Esophagus (tissue), 2 donors: ENCODE measurements at regions not wholly inside any gene's neighbourhood (a gene's known extent, or its start where the extent isn't known, plus 50 kb on each side); places are given as distances from the start of the nearest gene placed in this dataset.
"Not testable (repeated sequence)": the region's sequence is repeated elsewhere in the genome, so short reads cannot be mapped to it uniquely, and the experiment has no call there.

Source experiments
- H3K27ac ChIP-seq, 2 donors: one replicate each; pipeline ENCODE4 v1.5.1; 2013; ENCODE audit warnings: low read depth in 2 of 2, mild to moderate bottlenecking in 2 of 2, inconsistent platforms in 1 of 2, low read length in 1 of 2, moderate library complexity in 1 of 2
- H3K27me3 ChIP-seq, 2 donors: one replicate each; pipeline ENCODE4 v1.6.1; 2013; ENCODE audit warnings: low read length in 2 of 2, control low read depth in 1 of 2, mild to moderate bottlenecking in 1 of 2; ENCODE audit not compliant: insufficient read depth in 2 of 2, control insufficient read depth in 1 of 2
- H3K36me3 ChIP-seq, 2 donors: one replicate each; pipeline ENCODE4 v1.6.1; 2013; ENCODE audit warnings: low read length in 1 of 2; ENCODE audit not compliant: control insufficient read depth in 2 of 2, insufficient read depth in 2 of 2
- H3K4me1 ChIP-seq, 2 donors: one replicate each; pipeline ENCODE4 v1.6.1; 2013; ENCODE audit warnings: low read length in 1 of 2; ENCODE audit not compliant: control insufficient read depth in 2 of 2, insufficient read depth in 2 of 2
- H3K4me3 ChIP-seq, 2 donors: one replicate each; pipeline ENCODE4 v1.5.1; 2013; ENCODE audit warnings: low read length in 2 of 2, mild to moderate bottlenecking in 2 of 2, low read depth in 1 of 2, moderate library complexity in 1 of 2
- H3K9me3 ChIP-seq, 2 donors: one replicate each; pipeline ENCODE4 v1.6.1; 2013; ENCODE audit warnings: mild to moderate bottlenecking in 2 of 2, low read depth in 1 of 2, low read length in 1 of 2, moderate library complexity in 1 of 2; ENCODE audit not compliant: control insufficient read depth in 2 of 2, insufficient read depth in 1 of 2
- WGBS, 2 donors: extraction: QIAGEN DNeasy Blood & Tissue Kit; methylation state at CpG; one replicate each; pipeline ENCODE4 v1.1.7; 2013; 5-methylcytosine and 5-hydroxymethylcytosine counted together
- donor health status: healthy with polysubstance abuse.
- donor health status: Bipolar disorder and iron deficiency.

DNA sequence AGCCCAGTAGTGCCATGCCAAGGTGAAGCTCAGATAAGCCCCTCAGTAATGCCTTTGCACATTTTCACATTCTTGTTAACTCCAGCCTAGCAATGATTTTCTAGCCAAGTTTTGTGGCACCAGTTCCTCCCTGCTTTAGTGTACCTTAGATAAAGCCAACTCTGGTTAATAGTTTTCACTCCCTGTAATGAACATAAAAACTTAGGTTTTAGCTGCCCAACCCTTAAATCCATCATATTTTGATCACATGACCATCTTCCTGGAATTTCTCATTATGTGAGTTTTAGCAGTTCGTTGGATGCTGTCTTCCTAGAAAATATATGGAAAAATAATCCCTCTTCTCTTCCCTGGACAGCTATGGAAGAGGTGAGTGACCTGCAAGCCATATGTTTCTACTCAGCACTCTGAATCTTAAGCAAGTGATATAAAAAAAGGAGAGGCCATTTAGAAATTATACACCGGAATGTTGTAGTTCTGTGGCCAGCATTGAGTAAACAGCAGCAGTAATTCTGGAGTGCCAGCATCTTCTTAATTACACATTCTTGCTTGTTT, 62.2 kb upstream of the P2RY1 start:
- no peak overlapping the region for H3K4me3 ChIP-seq
- no peaks in the 10 kb centered on the region for H3K27me3 ChIP-seq
- 57 to 68% methylated on average over 2 of the region's 2 CpGs for WGBS, 2 donors
- no peak overlapping the region for H3K27ac ChIP-seq
- H3K4me1 ChIP-seq: no peaks in the 10 kb centered on the region
- no peaks in the 10 kb centered on the region for H3K36me3 ChIP-seq
- H3K9me3 ChIP-seq: no peaks in the 10 kb centered on the region

DNA sequence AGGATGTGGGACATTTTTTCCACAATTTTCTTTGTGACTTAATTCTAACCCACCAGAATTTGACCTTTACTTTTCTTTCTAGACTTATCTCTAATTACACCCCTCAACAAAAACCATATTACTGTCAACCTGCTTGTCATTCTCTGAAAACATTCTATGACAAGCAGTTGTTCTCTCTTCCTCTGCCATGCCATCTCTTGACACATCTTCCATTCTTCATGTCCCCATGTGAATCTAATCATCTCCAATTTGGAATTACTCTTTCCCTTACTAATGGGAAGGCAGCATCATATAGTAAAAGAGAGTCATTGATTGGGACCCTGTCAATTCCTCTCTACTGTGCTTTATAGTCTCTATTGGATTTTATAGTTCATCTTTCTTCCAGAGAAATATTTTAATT, 61.3 kb upstream of the P2RY1 start:
- H3K4me1 ChIP-seq: no peaks in the 10 kb centered on the region
- no peaks in the 10 kb centered on the region for H3K9me3 ChIP-seq
- H3K36me3 ChIP-seq: no peaks in the 10 kb centered on the region
- H3K4me3 ChIP-seq: no peak overlapping the region
- no peak overlapping the region for H3K27ac ChIP-seq
- H3K27me3 ChIP-seq: no peaks in the 10 kb centered on the region

DNA sequence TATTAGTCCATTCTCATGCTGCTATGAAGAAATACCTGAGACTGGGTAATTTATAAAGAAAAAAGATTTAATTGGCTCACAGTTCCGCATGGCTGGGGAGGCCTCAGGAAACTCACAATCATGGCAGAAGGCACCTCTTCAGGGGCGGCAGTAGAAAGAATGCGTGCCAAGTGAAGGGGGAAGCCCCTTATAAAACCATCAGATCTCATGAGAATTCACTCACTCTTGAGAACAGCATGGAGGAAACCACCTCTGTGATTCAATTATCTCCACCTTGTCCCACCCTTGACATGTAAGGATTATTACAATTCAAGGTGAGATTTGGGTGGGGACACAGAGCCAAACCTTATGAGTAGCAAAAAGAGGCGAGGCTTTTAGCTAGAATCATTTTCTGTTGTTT, 60.7 kb upstream of the P2RY1 start:
- WGBS, 2 donors: 91 to 93% methylated on average over 4 of the region's 4 CpGs
- not testable (repeated sequence) for H3K4me3 ChIP-seq

DNA sequence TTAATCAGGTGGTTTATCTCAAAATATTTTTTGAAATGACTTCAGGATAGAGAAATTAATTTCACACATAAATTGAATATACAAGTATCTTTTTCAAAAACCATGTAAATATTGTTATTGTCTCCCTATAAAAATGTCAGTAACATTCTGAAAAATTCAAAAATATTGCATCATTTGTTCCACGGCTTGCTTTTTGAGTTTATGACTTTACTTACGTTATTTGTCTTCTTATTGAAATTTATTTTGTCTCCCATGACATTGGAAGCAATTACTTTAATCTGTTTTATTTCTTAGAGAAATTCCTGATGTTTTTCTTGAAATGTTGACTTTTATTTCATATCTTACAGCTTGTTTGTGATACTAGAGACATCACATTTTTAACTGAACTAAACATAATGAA, 56.9 kb upstream of the P2RY1 start:
- no peaks in the 10 kb centered on the region for H3K4me1 ChIP-seq
- no peaks in the 10 kb centered on the region for H3K27me3 ChIP-seq
- H3K9me3 ChIP-seq: no peaks in the 10 kb centered on the region
- 87 to 92% methylated on average over 2 of the region's 2 CpGs for WGBS, 2 donors
- H3K27ac ChIP-seq: no peak overlapping the region
- H3K4me3 ChIP-seq: no peak overlapping the region
- H3K36me3 ChIP-seq: no peaks in the 10 kb centered on the region

More for the DNA sequence above, 60.7 kb upstream of the P2RY1 start:
- not testable (repeated sequence) for H3K9me3 ChIP-seq, H3K36me3 ChIP-seq, H3K4me1 ChIP-seq, H3K27ac ChIP-seq, H3K27me3 ChIP-seq

DNA sequence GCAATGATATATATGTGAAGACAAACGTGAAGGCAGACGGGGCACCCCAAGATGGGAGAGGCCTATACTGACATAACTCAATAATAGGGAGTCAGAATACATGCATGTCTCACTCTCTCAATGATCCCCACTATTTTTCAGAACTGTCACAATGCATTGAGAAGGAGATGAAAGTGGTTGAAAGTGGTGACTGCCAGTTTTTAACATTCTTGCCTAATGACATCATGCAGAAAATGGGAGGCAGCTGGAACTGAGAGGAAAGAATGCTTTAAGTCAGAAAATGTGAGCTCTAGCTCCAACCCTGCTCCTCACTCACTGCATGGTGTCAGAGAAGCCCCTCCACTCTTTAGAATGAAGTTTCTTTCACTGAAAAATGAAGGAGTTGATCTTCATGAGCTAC, 55.3 kb upstream of the P2RY1 start:
- no peaks in the 10 kb centered on the region for H3K9me3 ChIP-seq
- 53 to 66% methylated on average over 2 of the region's 2 CpGs for WGBS, 2 donors

DNA sequence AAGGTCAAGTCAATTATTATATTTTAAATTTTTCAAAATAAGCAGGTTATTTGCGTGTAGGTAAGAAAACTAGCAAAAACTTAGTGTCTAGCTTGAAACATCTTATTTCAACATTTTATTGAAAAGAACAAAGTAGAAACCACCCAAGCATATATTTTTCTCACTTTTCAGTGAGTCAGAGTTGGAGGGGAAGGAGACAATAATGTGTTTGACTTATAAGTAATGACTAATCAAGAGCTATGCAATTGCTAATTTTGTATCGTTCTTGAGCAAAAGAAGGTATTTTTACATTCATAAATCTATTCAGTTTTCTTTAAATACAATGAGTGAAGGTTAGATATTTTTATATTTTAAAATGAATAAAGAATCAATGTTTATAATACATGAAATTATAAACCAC, 54.4 kb upstream of the P2RY1 start:
- 72 to 86% methylated on average over 2 of the region's 2 CpGs for WGBS, 2 donors
- no peaks in the 10 kb centered on the region for H3K27me3 ChIP-seq
- H3K4me3 ChIP-seq: no peak overlapping the region
- no peaks in the 10 kb centered on the region for H3K4me1 ChIP-seq
- no peak overlapping the region for H3K27ac ChIP-seq
- no peaks in the 10 kb centered on the region for H3K36me3 ChIP-seq
- no peaks in the 10 kb centered on the region for H3K9me3 ChIP-seq

More for the DNA sequence above, 55.3 kb upstream of the P2RY1 start:
- Histone ChIP-seq H3K27ac (no peak overlapping the region), H3K27me3 (no peaks in the 10 kb centered on the region), H3K4me3 (no peak overlapping the region), H3K36me3 (no peaks in the 10 kb centered on the region), H3K4me1 (no peaks in the 10 kb centered on the region)

DNA sequence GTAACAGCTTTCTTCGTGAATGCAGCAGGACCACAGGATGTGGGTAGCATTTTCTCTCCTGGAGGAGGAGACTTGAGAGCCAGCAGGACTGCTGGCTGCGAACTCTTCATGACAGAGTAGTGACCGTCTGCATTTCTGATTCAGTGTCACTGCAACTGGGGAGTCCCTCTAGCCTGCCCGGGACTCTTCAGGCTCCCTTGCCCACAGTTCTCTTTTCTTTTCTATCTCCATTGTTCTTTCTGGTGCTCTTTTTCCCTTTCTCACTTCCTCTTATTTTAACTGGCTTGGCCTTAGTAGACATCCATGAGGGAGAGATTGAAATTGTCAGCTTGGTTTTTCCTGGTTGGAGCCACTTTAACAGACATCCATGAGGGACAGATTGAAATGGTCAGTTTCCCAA, 49.9 kb upstream of the P2RY1 start:
- Histone ChIP-seq H3K27ac (no peak overlapping the region), H3K36me3 (no peaks in the 10 kb centered on the region), H3K4me3 (no peak overlapping the region), H3K4me1 (no peaks in the 10 kb centered on the region), H3K9me3 (no peaks in the 10 kb centered on the region), H3K27me3 (no peaks in the 10 kb centered on the region)
- 79 to 93% methylated on average over 4 of the region's 4 CpGs for WGBS, 2 donors
